Peyer's patch (tissue), 4 donors: ENCODE measurements at regions not wholly inside any gene's neighbourhood (a gene's known extent, or its start where the extent isn't known, plus 50 kb on each side); places are given as distances from the start of the nearest gene placed in this dataset.

Experiments used
- DNase-seq, 3 donors: peaks; one replicate each; pipeline ENCODE4 v3.0.0-alpha.2; 2017 to 2019
- H3K27ac ChIP-seq, 4 donors: fragments of 200-600 bp; sonication (generic); one replicate each; pipeline ENCODE4 v1.5.1; 2016 to 2019
- H3K27me3 ChIP-seq, 2 donors: fragments of 200-600 bp; sonication (generic); one replicate each; pipeline ENCODE4 v1.5.1; 2019
- H3K36me3 ChIP-seq, 3 donors: fragments of 200-600 bp; sonication (generic); one replicate each; pipeline ENCODE4 v1.5.1; 2016 to 2019
- H3K4me1 ChIP-seq, 4 donors: fragments of 200-600 bp; sonication (generic); one replicate each; pipeline ENCODE4 v1.5.1; 2016 to 2019
- H3K4me3 ChIP-seq, 4 donors: fragments of 200-600 bp; sonication (generic); 1 replicate in 3 of 4; 2 replicates in 1 of 4; pipeline ENCODE4 v1.5.1; 2016 to 2019; ENCODE audit warnings: mild to moderate bottlenecking in 1 of 4
- H3K9me3 ChIP-seq, 4 donors: fragments of 200-600 bp; sonication (generic); one replicate each; pipeline ENCODE4 v1.5.1; 2016 to 2019; ENCODE audit warnings: mild to moderate bottlenecking in 1 of 4
- POLR2A ChIP-seq, 2 donors: fragments of 450-650 bp; IDR thresholded peaks; one replicate each; pipeline ENCODE4 v1.5.1; 2017; ENCODE audit warnings: antibody characterized with exemption in 2 of 2, mild to moderate bottlenecking in 2 of 2, moderate library complexity in 2 of 2
- TF ChIP-seq, protein P1 (sequence below), 6 experiments: fragments of 450-650 bp in 4 of 6; fragments of 200-600 bp in 2 of 6; sonication (generic) in 1 of 6; IDR thresholded peaks; one replicate each; pipeline ENCODE4 v1.5.1; 2017 to 2019; ENCODE audit warnings: antibody characterized with exemption in 6 of 6, mild to moderate bottlenecking in 3 of 6, moderate library complexity in 1 of 6

- H3K36me3 ChIP-seq, result no peaks in the 10 kb centered on the region
- no peak for TF ChIP-seq POLR2A (IDR thresholded peaks at IDR 0.05)
- TF ChIP-seq, protein P1, sequence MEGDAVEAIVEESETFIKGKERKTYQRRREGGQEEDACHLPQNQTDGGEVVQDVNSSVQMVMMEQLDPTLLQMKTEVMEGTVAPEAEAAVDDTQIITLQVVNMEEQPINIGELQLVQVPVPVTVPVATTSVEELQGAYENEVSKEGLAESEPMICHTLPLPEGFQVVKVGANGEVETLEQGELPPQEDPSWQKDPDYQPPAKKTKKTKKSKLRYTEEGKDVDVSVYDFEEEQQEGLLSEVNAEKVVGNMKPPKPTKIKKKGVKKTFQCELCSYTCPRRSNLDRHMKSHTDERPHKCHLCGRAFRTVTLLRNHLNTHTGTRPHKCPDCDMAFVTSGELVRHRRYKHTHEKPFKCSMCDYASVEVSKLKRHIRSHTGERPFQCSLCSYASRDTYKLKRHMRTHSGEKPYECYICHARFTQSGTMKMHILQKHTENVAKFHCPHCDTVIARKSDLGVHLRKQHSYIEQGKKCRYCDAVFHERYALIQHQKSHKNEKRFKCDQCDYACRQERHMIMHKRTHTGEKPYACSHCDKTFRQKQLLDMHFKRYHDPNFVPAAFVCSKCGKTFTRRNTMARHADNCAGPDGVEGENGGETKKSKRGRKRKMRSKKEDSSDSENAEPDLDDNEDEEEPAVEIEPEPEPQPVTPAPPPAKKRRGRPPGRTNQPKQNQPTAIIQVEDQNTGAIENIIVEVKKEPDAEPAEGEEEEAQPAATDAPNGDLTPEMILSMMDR (IDR thresholded peaks at IDR 0.05), result no peak
- no peak for DNase-seq
- no peak overlapping the region for H3K4me3 ChIP-seq
- H3K4me1 ChIP-seq, result no peaks in the 10 kb centered on the region
- H3K27me3 ChIP-seq, result no peaks in the 10 kb centered on the region
- H3K9me3 ChIP-seq, result no peaks in the 10 kb centered on the region
- H3K27ac ChIP-seq, result no peak overlapping the region
Measured at GRCh38 chr10:29886299-29886698, 173.1 kb downstream of the JCAD start.

GRCh38 chr10:29883231-29883630 is 176.2 kb downstream of the JCAD start:
- no peak for TF ChIP-seq POLR2A (IDR thresholded peaks at IDR 0.05)
- TF ChIP-seq, protein P1 (IDR thresholded peaks at IDR 0.05), result no peak
- Histone ChIP-seq H3K36me3 (no peaks in the 10 kb centered on the region), H3K4me1 (no peaks in the 10 kb centered on the region), H3K27me3 (no peaks in the 10 kb centered on the region), H3K4me3 (no peak overlapping the region), H3K27ac (no peak overlapping the region), H3K9me3 (no peaks in the 10 kb centered on the region)
- DNase-seq, result no peak

DNA sequence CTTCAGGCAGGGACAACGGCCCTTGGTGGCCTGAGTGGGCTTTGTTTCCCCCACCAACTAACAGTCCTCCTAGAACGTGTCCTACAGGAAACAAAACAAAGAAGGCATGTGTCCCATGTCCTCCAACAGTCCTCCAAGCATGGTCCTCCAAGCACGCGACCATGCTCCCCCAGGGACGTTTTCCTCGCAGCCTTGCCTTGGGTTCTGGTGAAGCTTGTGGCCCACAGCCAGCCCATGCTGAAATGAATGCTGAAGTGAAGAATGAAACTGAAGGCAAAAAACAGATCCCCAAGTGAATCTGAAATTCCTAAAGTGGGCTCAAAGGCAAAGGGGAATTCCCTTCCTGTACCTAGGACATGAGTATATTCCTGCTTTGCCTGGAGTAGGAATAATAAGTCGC is 176.6 kb downstream of the JCAD start:
- Histone ChIP-seq H3K27me3 (no peaks in the 10 kb centered on the region), H3K4me1 (no peaks in the 10 kb centered on the region), H3K27ac (no peak overlapping the region), H3K36me3 (no peaks in the 10 kb centered on the region), H3K4me3 (no peak overlapping the region), H3K9me3 (no peaks in the 10 kb centered on the region)
- TF ChIP-seq POLR2A (IDR thresholded peaks at IDR 0.05), result no peak
- TF ChIP-seq, protein P1 (IDR thresholded peaks at IDR 0.05), result no peak
- DNase-seq, result no peak

GRCh38 chr10:29881811-29882210 is 177.6 kb downstream of the JCAD start:
- DNase-seq, result no peak
- Histone ChIP-seq H3K27me3 (no peaks in the 10 kb centered on the region), H3K36me3 (no peaks in the 10 kb centered on the region), H3K27ac (no peak overlapping the region), H3K4me3 (no peak overlapping the region), H3K4me1 (no peaks in the 10 kb centered on the region), H3K9me3 (no peaks in the 10 kb centered on the region)
- no peak for TF ChIP-seq POLR2A (IDR thresholded peaks at IDR 0.05)
- TF ChIP-seq, protein P1 (IDR thresholded peaks at IDR 0.05), result no peak

DNA sequence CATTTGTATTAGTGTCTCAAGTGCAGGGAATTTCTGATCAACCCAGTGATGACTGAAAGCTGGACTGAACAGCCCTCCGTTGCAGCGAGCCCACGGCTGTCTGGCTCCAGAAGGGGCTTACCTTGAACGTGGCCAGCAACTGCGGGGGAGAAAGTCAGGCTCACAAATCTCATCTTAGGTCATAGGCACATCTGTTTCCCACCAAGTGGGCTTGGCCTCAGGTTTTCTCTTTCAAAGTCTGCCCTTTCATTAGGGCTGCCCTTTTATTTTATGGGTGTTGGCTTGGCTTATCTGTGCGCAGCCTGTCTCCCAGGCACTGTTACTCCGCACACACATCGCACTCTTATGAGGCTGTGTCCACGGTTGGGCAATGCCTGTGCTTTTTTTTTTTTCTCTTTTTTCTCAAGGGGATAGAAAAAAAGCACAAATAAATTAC is 178.0 kb downstream of the JCAD start:
- TF ChIP-seq, protein P1 (IDR thresholded peaks at IDR 0.05), result no peak
- TF ChIP-seq POLR2A (IDR thresholded peaks at IDR 0.05), result no peak
- DNase-seq, result no peak
- H3K27ac ChIP-seq, result no peak overlapping the region

DNA sequence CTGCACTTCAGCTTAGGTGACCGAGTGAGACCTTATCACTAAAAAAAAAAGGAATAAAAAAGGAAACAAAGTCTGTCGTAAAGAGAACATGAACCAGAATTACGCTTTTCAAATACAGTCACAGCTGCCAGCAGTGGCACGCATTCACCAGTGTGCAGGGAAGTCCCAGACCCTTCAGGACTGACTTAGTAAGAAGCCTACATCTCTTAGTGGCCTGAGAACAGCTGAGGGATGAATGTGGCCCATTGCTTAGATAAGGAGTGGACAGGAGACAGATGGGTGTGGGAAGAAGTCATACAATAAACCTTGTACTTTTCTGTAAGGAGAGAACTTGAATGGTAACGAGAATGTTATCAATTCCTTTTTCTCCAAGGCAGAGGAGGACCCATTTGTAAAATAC is 178.5 kb downstream of the JCAD start:
- Histone ChIP-seq H3K27ac (no peak overlapping the region), H3K4me3 (no peak overlapping the region), H3K4me1 (no peaks in the 10 kb centered on the region), H3K36me3 (no peaks in the 10 kb centered on the region), H3K9me3 (no peaks in the 10 kb centered on the region), H3K27me3 (no peaks in the 10 kb centered on the region)
- no peak for TF ChIP-seq POLR2A (IDR thresholded peaks at IDR 0.05)
- DNase-seq, result no peak

More for the DNA sequence above, 178.0 kb downstream of the JCAD start:
- H3K4me1 ChIP-seq, result no peaks in the 10 kb centered on the region
- H3K4me3 ChIP-seq, result no peak overlapping the region
- H3K9me3 ChIP-seq, result no peaks in the 10 kb centered on the region
- no peaks in the 10 kb centered on the region for H3K36me3 ChIP-seq
- no peaks in the 10 kb centered on the region for H3K27me3 ChIP-seq
